ENCODE measurements at regions not wholly inside any gene's neighbourhood (a gene's known extent, or its start where the extent isn't known, plus 50 kb on each side); places are given as distances from the start of the nearest gene placed in this dataset.

- Histone ChIP-seq H3K27me3 (no peaks in the 10 kb centered on the region), H3K9me3 (no peaks in the 10 kb centered on the region), H3K4me1 (no peaks in the 10 kb centered on the region), H3K4me3 (no peak overlapping the region), H3K36me3 (ENCODE audit: low read depth, missing control alignments) (no peaks in the 10 kb centered on the region), H3K27ac (no peak overlapping the region)
- DNase-seq: no peak
- no peak for TF ChIP-seq POLR2A (IDR thresholded peaks at IDR 0.05)
- TF ChIP-seq CTCF (IDR thresholded peaks at IDR 0.05): no peak
- intact Hi-C loops (cut with DNase I; ENCODE audit: low total_unique reads): no loop called here
These were observed 649.6 kb upstream of the ATXN8OS start for GRCh38 chr13:69458013-69458412.

GRCh38 chr13:69450245-69450644 is 657.4 kb upstream of the ATXN8OS start:
- no peak for DNase-seq
- H3K27ac ChIP-seq: no peak overlapping the region
- no peaks in the 10 kb centered on the region for H3K27me3 ChIP-seq
- 86 to 93% methylated on average over 1 of the region's 1 CpG for WGBS, 2 donors
- H3K4me3 ChIP-seq: no peak overlapping the region
- no peaks in the 10 kb centered on the region for H3K36me3 ChIP-seq (ENCODE audit: low read depth, missing control alignments)
- intact Hi-C loops (cut with DNase I; ENCODE audit: low total_unique reads): no loop called here
- TF ChIP-seq CTCF (IDR thresholded peaks at IDR 0.05) (no peak), POLR2A (IDR thresholded peaks at IDR 0.05) (no peak)
- H3K4me1 ChIP-seq: no peaks in the 10 kb centered on the region
- no peaks in the 10 kb centered on the region for H3K9me3 ChIP-seq

- Histone ChIP-seq H3K9me3 (no peaks in the 10 kb centered on the region), H3K4me1 (no peaks in the 10 kb centered on the region), H3K4me3 (no peak overlapping the region), H3K27me3 (no peaks in the 10 kb centered on the region), H3K27ac (no peak overlapping the region), H3K36me3 (ENCODE audit: low read depth, missing control alignments) (no peaks in the 10 kb centered on the region)
- TF ChIP-seq CTCF (IDR thresholded peaks at IDR 0.05) (no peak), POLR2A (IDR thresholded peaks at IDR 0.05) (no peak)
- DNase-seq: no peak
- intact Hi-C loops (cut with DNase I; ENCODE audit: low total_unique reads): no loop called here
These were observed 682.4 kb upstream of the ATXN8OS start for GRCh38 chr13:69425235-69425634.

- 66 to 79% methylated on average over 2 of the region's 2 CpGs for WGBS, 2 donors
- no peak overlapping the region for H3K27ac ChIP-seq
- no peak for TF ChIP-seq POLR2A (IDR thresholded peaks at IDR 0.05)
- no peak for TF ChIP-seq CTCF (IDR thresholded peaks at IDR 0.05)
- H3K4me3 ChIP-seq: no peak overlapping the region
- H3K9me3 ChIP-seq: no peaks in the 10 kb centered on the region
- no peak for DNase-seq
- H3K36me3 ChIP-seq (ENCODE audit: low read depth, missing control alignments): no peaks in the 10 kb centered on the region
- no peaks in the 10 kb centered on the region for H3K27me3 ChIP-seq
- no peaks in the 10 kb centered on the region for H3K4me1 ChIP-seq
- intact Hi-C loops (cut with DNase I; ENCODE audit: low total_unique reads): no loop called here
These were observed 683.8 kb upstream of the ATXN8OS start for GRCh38 chr13:69423844-69424243.

GRCh38 chr13:69418319-69418718 is 689.3 kb upstream of the ATXN8OS start:
- no peaks in the 10 kb centered on the region for H3K4me1 ChIP-seq
- no peak for TF ChIP-seq POLR2A (IDR thresholded peaks at IDR 0.05)
- no peak for TF ChIP-seq CTCF (IDR thresholded peaks at IDR 0.05)
- intact Hi-C loops (cut with DNase I; ENCODE audit: low total_unique reads): no loop called here
- H3K27ac ChIP-seq: no peak overlapping the region
- no peak for DNase-seq
- H3K4me3 ChIP-seq: no peak overlapping the region
- no peaks in the 10 kb centered on the region for H3K36me3 ChIP-seq (ENCODE audit: low read depth, missing control alignments)
- H3K27me3 ChIP-seq: no peaks in the 10 kb centered on the region
- H3K9me3 ChIP-seq: no peaks in the 10 kb centered on the region
